SK-N-SH (cell line): ENCODE measurements at regions not wholly inside any gene's neighbourhood (a gene's known extent, or its start where the extent isn't known, plus 50 kb on each side); places are given as distances from the start of the nearest gene placed in this dataset.

Experiments used
- CHD2 ChIP-seq: fragments of 150-350 bp; IDR thresholded peaks from 2 replicates; pipeline ENCODE4 v1.6.1; 2018; ENCODE audit warnings: low read length; ENCODE audit not compliant: partially characterized antibody
- EZH2phosphoT487 ChIP-seq: fragments of 200-600 bp; sonication (generic); IDR thresholded peaks from 2 replicates; pipeline ENCODE4 v1.6.1; 2017; ENCODE audit warnings: low read depth, mixed run types, mild to moderate bottlenecking, antibody characterized with exemption, moderate library complexity, borderline replicate concordance
- FOXM1 ChIP-seq: IDR thresholded peaks from 2 replicates; pipeline ENCODE4 v1.4.0; 2012; ENCODE audit warnings: low read depth, mild to moderate bottlenecking
- RFX5 ChIP-seq: IDR thresholded peaks from 2 replicates; pipeline ENCODE4 v1.6.1; 2012; ENCODE audit warnings: mild to moderate bottlenecking, improper control_type of control experiment, low read length
- TF ChIP-seq, protein P1 (sequence below): fragments of 200-600 bp; sonication (generic); IDR thresholded peaks from 2 replicates; pipeline ENCODE4 v1.6.1; 2017; ENCODE audit warnings: antibody characterized with exemption, mild to moderate bottlenecking, moderate library complexity
- TF ChIP-seq, protein P2 (sequence below): fragments of 150-350 bp; IDR thresholded peaks from 2 replicates; pipeline ENCODE4 v1.6.1; 2017; ENCODE audit warnings: antibody characterized with exemption, low read length, low read depth, borderline replicate concordance
- TF ChIP-seq, protein P3 (sequence below): IDR thresholded peaks from 2 replicates; pipeline ENCODE4 v1.4.0; 2012; ENCODE audit warnings: low read depth, borderline replicate concordance
- TF ChIP-seq, protein P4 (sequence below): IDR thresholded peaks from 2 replicates; pipeline ENCODE4 v1.6.1; 2012; ENCODE audit warnings: mild to moderate bottlenecking, low read depth, low read length, moderate library complexity

DNA sequence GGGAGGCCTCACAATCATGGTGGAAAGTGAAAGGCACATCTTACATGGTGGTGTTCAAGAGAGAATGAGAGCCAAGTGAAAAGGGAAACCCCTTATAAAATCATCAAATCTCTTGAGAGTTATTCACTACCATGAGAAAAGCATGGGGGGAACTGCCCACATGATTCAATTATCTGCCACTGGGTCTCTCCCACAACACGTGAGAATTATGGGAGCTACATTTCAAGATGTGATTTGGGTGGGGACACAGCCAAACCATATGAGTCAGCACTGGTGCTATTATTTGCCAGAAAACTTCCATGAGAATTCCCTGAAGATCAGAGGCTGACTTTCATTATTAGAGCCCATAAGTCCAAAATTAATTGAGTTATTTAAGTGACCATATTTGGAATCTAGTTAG is 1001.2 kb upstream of the POT1 start:
- TF ChIP-seq, protein P1, sequence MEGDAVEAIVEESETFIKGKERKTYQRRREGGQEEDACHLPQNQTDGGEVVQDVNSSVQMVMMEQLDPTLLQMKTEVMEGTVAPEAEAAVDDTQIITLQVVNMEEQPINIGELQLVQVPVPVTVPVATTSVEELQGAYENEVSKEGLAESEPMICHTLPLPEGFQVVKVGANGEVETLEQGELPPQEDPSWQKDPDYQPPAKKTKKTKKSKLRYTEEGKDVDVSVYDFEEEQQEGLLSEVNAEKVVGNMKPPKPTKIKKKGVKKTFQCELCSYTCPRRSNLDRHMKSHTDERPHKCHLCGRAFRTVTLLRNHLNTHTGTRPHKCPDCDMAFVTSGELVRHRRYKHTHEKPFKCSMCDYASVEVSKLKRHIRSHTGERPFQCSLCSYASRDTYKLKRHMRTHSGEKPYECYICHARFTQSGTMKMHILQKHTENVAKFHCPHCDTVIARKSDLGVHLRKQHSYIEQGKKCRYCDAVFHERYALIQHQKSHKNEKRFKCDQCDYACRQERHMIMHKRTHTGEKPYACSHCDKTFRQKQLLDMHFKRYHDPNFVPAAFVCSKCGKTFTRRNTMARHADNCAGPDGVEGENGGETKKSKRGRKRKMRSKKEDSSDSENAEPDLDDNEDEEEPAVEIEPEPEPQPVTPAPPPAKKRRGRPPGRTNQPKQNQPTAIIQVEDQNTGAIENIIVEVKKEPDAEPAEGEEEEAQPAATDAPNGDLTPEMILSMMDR: no peak
- no peak for TF ChIP-seq RFX5
- TF ChIP-seq, protein P2, sequence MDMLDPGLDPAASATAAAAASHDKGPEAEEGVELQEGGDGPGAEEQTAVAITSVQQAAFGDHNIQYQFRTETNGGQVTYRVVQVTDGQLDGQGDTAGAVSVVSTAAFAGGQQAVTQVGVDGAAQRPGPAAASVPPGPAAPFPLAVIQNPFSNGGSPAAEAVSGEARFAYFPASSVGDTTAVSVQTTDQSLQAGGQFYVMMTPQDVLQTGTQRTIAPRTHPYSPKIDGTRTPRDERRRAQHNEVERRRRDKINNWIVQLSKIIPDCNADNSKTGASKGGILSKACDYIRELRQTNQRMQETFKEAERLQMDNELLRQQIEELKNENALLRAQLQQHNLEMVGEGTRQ: no peak
- TF ChIP-seq, protein P3, sequence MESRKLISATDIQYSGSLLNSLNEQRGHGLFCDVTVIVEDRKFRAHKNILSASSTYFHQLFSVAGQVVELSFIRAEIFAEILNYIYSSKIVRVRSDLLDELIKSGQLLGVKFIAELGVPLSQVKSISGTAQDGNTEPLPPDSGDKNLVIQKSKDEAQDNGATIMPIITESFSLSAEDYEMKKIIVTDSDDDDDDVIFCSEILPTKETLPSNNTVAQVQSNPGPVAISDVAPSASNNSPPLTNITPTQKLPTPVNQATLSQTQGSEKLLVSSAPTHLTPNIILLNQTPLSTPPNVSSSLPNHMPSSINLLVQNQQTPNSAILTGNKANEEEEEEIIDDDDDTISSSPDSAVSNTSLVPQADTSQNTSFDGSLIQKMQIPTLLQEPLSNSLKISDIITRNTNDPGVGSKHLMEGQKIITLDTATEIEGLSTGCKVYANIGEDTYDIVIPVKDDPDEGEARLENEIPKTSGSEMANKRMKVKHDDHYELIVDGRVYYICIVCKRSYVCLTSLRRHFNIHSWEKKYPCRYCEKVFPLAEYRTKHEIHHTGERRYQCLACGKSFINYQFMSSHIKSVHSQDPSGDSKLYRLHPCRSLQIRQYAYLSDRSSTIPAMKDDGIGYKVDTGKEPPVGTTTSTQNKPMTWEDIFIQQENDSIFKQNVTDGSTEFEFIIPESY: no peak
- TF ChIP-seq, protein P4, sequence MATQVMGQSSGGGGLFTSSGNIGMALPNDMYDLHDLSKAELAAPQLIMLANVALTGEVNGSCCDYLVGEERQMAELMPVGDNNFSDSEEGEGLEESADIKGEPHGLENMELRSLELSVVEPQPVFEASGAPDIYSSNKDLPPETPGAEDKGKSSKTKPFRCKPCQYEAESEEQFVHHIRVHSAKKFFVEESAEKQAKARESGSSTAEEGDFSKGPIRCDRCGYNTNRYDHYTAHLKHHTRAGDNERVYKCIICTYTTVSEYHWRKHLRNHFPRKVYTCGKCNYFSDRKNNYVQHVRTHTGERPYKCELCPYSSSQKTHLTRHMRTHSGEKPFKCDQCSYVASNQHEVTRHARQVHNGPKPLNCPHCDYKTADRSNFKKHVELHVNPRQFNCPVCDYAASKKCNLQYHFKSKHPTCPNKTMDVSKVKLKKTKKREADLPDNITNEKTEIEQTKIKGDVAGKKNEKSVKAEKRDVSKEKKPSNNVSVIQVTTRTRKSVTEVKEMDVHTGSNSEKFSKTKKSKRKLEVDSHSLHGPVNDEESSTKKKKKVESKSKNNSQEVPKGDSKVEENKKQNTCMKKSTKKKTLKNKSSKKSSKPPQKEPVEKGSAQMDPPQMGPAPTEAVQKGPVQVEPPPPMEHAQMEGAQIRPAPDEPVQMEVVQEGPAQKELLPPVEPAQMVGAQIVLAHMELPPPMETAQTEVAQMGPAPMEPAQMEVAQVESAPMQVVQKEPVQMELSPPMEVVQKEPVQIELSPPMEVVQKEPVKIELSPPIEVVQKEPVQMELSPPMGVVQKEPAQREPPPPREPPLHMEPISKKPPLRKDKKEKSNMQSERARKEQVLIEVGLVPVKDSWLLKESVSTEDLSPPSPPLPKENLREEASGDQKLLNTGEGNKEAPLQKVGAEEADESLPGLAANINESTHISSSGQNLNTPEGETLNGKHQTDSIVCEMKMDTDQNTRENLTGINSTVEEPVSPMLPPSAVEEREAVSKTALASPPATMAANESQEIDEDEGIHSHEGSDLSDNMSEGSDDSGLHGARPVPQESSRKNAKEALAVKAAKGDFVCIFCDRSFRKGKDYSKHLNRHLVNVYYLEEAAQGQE: no peak
- no peak for TF ChIP-seq CHD2
- TF ChIP-seq EZH2phosphoT487: no peak
- no peak for TF ChIP-seq FOXM1
